Raji (cell line): ENCODE measurements at regions not wholly inside any gene's neighbourhood (a gene's known extent, or its start where the extent isn't known, plus 50 kb on each side); places are given as distances from the start of the nearest gene placed in this dataset.

Experiments used
- POLR2A ChIP-seq: IDR thresholded peaks from 2 replicates; pipeline ENCODE4 v1.6.1; 2011; ENCODE audit warnings: low read depth, low read length, control low read depth; ENCODE audit not compliant: insufficient read depth

DNA sequence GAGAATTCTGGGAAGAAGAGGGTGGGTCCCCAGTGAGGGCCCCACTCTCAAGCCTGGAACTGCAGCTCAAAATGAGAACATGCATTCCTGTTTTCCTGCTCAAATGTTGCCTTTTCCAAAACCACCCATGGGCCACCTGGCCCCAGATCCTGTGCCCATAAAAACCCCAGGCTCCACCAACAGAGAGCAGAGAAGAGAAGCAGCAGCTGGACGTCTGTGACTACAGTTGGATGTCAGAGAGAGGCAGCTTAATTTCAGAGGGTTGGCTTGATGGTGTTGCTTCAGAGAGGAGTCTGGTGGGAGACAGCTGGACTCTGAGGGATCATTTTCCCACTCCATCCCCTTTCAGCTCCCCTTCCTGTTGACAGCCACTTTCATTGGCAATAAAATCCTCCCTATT lies 256.4 kb downstream of the FZD1 start:
- no peak for TF ChIP-seq POLR2A

- no peak for TF ChIP-seq POLR2A
Observed at GRCh38 chr7:91526404-91526803, 262.2 kb downstream of the FZD1 start.

DNA sequence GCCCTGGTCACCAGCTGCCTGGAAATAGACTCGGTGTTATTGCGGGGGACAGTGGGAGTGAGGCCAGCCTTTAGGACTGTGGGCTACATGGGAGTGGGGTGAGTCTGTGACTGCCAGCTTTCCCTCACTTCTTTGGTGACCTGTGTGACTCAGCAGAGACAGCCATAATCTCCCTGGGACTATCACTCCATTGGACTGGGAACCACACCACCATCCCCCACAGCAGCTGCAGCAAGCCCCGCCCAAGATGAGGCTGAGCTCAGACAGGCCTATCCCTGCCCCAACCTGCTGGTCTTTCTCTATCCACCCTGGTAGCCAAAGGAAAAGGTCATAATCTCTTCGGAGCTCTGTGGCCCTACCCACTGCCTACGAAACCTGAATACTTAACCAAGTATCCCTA lies 263.2 kb downstream of the FZD1 start:
- no peak for TF ChIP-seq POLR2A

DNA sequence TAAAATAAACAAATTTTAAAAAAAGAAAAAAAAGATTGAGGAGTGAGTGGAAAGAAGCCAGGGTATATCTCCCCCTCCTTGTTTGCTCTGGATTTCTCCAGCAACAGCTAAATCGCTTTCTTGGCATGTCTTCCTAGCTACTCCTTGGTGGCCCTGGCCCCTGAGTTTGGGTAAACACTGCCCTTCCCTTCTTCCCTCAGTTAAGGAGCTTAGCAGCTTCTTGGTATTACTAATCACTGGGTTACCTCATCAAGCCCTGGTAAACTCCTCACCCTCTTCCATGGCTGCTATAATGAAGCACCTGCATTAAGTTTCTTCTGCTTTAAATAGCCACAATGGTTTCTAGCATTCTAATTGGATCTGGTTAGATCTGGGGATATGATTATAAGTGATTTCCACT lies 269.8 kb downstream of the FZD1 start:
- TF ChIP-seq POLR2A = no peak

DNA sequence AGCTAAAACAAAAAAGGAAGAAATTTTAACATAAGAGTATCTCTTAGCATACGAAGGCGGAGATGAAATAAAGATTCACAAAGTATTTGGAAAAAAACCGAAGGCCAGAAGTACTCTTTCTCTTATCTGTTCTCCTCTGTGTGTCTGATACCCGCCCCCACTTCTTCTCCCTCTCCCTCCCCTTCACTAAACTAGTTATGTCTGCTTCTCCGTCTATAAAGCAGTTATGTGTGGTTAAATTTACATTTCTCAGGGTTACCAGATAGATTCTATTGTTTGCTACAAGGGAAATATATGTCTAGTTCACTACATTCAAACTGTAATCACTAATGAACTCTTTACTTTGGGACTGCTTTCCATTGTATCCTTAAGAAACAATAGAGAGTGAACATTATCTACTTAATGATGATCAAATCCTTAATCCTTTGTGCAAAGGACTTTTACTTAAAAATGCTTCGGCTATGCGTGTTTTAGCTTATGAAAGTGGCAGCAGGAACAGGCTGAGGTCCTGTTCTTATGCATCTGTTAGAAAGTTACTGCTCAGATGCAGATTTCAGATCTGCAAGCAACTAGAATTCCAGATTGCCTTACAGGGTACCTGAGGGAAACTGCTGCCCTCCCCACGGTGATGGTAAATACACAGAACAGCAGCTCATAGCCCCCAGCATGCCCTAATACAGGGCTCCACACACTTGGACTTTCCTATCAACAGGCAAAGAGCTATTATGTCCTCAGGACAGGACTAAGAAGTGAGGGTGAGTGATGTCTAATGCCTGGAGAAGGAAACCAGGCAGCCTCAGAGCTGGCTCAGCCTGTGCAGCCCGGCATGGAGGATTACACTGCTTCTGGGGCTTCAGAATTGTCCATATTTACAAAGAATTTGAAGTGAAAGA lies 273.3 kb downstream of the FZD1 start:
- no peak for TF ChIP-seq POLR2A

- no peak for TF ChIP-seq POLR2A
Observed at GRCh38 chr7:91541641-91542040, 277.4 kb downstream of the FZD1 start.

GRCh38 chr7:91543646-91544045 lies 279.4 kb downstream of the FZD1 start:
- TF ChIP-seq POLR2A = no peak

DNA sequence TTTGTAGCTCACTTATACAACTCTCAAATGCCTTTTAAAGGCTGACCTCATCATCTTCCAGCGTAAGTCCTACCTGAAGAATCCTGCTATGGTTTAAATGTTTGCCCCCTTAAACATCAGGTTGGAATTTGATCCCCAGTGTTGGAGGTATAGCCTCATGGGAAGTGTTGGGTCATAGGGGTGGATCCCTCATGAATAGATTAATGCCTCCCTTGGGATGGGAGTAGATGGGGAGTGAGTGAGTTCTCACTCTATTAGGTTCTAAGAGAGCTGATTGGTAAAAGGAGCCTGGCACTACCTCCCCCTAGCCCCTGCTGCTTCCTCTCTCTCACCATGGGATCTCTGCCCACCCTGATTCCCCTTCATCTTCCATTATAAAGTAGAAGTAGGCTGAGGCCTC lies 285.6 kb downstream of the FZD1 start:
- no peak for TF ChIP-seq POLR2A

GRCh38 chr7:91550931-91551330 lies 286.7 kb downstream of the FZD1 start:
- no peak for TF ChIP-seq POLR2A

DNA sequence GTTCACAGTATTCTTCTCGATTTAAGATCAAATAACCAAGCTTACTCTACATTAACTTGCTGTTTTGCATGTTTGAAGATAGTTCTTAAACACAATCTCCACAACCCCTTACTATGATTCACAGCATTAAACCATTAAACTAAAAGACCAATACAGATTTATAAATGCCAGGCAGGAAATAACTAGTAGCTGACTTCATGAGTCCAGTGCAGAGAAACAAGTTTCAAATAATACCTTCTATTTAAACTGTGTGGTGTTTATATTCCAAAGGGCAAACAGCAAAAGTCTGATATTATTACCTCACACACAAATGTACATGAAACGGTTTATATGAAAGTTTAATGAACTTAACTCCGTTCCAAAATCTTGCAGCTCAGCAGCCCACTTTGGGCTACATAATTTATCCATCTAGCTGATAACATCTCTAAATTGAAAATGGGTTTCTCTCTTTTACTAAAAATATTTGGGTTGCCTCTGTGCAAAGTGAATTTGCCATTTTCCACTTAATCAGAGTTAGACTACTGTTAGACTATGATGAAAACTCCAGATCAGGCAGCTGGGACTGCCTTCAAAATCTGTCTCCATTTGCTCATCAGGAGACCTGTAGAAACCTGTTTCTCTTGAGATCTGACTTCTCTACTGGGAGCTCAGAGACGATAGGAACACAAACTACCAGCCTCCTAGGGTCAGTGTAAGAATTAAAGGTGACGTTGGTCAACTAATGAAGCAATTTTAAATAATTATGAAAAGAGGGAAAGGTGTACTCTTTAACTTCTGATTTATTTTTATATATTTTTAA lies 287.3 kb downstream of the FZD1 start:
- no peak for TF ChIP-seq POLR2A

DNA sequence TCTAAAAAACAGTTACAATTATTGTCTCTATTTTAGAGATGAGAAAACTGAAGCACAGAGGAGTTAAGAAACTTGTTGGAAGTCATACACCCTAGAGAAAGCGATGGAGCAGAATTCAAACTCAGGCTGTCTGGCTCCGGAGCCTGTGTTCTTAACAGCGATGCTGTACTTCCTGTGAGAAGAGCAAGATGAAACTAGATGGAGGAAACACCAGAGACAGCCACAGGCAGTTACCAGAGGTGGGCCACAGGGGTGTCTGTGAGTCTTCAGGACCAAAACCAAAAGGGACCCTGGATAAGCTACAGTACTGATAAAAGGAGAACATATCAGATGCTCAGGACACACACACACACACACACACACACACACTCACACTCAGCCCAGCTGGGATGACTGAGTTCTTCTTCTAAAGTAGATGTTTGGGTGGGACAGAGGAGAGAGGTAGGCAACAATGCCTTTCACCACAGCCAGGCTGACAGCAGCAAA lies 289.2 kb downstream of the FZD1 start:
- peak; percentile 20; the same call in 1 of the 2 replicates for TF ChIP-seq POLR2A

GRCh38 chr7:91554883-91555282 lies 290.6 kb downstream of the FZD1 start:
- TF ChIP-seq POLR2A = no peak

DNA sequence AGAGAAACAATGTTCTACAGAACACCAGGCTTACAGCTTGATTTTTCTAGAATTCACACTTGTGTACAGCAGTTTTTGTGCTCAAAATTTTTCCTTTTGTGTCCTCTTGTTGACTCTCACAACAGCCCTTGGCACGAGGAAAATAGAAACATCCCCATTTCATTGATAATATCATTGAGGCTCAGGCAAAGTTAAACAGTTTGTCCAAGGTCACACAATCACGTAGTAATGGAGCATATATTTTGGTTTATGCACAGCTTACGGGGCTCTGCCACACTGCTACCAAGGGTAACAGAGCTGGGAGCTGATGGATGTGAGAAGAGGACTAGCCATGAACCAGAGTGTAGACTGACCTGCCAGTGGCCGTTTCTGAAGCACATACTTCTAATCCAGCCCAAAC lies 292.0 kb downstream of the FZD1 start:
- TF ChIP-seq POLR2A = no peak

GRCh38 chr7:91556956-91557650 lies 292.9 kb downstream of the FZD1 start:
- TF ChIP-seq POLR2A = no peak

DNA sequence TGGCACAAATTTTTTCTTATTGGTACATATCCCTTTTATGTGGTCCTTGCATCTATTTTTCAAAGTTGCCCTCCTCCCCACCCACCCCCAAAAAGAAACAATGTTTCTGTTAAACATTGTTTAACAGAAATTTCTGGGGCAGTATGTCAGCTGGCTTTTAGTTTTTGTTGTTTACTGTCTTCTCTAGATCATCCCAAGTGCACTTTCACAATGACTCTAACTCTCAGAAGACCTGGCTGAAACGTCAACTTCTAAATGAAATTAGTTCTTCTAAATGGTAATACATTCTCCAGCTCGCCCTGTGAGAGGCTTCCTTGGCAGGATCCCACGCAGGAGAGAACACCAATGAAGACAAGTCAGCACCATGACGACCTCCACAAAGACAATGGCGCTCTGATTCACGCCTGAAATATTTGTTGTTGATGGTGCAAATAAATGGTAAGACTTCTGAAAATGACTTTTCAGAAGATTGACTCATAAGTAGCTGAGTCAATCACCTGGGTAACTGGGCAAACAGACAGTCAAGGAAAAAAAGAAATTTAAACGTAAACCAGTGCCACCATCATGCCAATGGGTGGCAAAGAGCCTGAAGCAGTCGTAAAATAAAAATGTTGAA lies 293.7 kb downstream of the FZD1 start:
- no peak for TF ChIP-seq POLR2A
